Heart right ventricle (tissue), 16 donors: ENCODE measurements at regions not wholly inside any gene's neighbourhood (a gene's known extent, or its start where the extent isn't known, plus 50 kb on each side); places are given as distances from the start of the nearest gene placed in this dataset.

ENCODE experiments used
- ATAC-seq, 8 donors: fragments of 200-7000 bp; cut with Tn5 transposase; one replicate each; pipeline ENCODE4 v1.9.1; 2020; ENCODE audit warnings: mild to moderate bottlenecking in 8 of 8, moderate library complexity in 8 of 8, moderate number of reproducible peaks in 1 of 8
- DNase-seq, 2 donors: peaks; one replicate each; pipeline ENCODE4 v3.0.0-alpha.2; 2020
- H3K27ac ChIP-seq, 10 donors: fragments of 200-600 bp; sonication (generic) in 2 of 10; one replicate each; pipeline versions ENCODE4 v1.5.0 to v1.8.0; 2020 to 2022; ENCODE audit warnings: mild to moderate bottlenecking in 3 of 10
- H3K27me3 ChIP-seq, 7 donors: fragments of 200-600 bp; one replicate each; pipeline ENCODE4 v1.8.0; 2021 to 2022; ENCODE audit warnings: mild to moderate bottlenecking in 2 of 7
- H3K36me3 ChIP-seq, 9 donors: fragments of 200-600 bp; sonication (generic) in 1 of 9; one replicate each; pipeline versions ENCODE4 v1.5.0 to v1.8.0; 2020 to 2022; ENCODE audit warnings: mild to moderate bottlenecking in 2 of 9
- H3K4me1 ChIP-seq, 9 donors: fragments of 200-600 bp; sonication (generic) in 1 of 9; one replicate each; pipeline versions ENCODE4 v1.5.0 to v1.8.0; 2020 to 2022; ENCODE audit warnings: mild to moderate bottlenecking in 4 of 9
- H3K4me3 ChIP-seq, 10 donors: fragments of 200-600 bp; sonication (generic) in 2 of 10; one replicate each; pipeline versions ENCODE4 v1.5.0 to v1.8.0; 2020 to 2022; ENCODE audit warnings: mild to moderate bottlenecking in 7 of 10, moderate library complexity in 2 of 10
- H3K9me3 ChIP-seq, 11 donors: fragments of 200-600 bp in 10 of 11; sonication (generic) in 2 of 11; one replicate each; pipeline versions ENCODE4 v1.5.0 to v1.8.0; 2013 to 2022; ENCODE audit warnings: mild to moderate bottlenecking in 2 of 11, control low read depth in 1 of 11, moderate library complexity in 1 of 11
- WGBS, 2 donors: extraction: QIAGEN DNeasy Blood & Tissue Kit; methylation state at CpG; one replicate each; pipeline ENCODE4 v1.1.7; 2013; ENCODE audit warnings: inconsistent platforms in 1 of 2; 5-methylcytosine and 5-hydroxymethylcytosine counted together
- intact Hi-C, 10 donors: fragments of 100-400 bp; cut with DNase I; formaldehyde crosslinking; loops; one replicate each; pipeline versions ENCODE4 v1.11.1 to v1.14.2; 2022
- TF ChIP-seq, protein P1 (sequence below), 9 donors: fragments of 200-600 bp; sonication (generic) in 2 of 9; IDR thresholded peaks; one replicate each; pipeline versions ENCODE4 v1.5.0 to v1.8.0; 2021 to 2022; ENCODE audit warnings: antibody characterized with exemption in 9 of 9, mild to moderate bottlenecking in 5 of 9, moderate library complexity in 1 of 9
- donor health status: Arrhythmogenic right ventricular cardiomyopathy.
- donor health status: ischemic (EF 13 %, LVEDD 7.1; RV severe dilation, severe dysfunction).
- donor health status: healthy with polysubstance abuse.
- donor health status: DM: no; HTN: yes; CAD: no.
- donor health status: DM: no; HTN: no; CAD: no.
- donor health status: ischemic (EF 25% LVEDD 6.9; RV normal size, moderate dysfunction).
- donor health status: ischemic (EF 25% LVEDD 5.7; RV mildly dilated, moderate dysfunction).
- donor health status: healthy.
- donor health status: DM: yes; HTN: yes; CAD: no.
- donor health status: Ischemic cardiomyopathy.
- donor health status: ischemic (EF 35%, LVEDD 5.7; RV mildly dilated, moderate dysfunction).
- donor health status: nonischemic (EF 11% LVEDD 7.7; RV severe dilation, severe dysfunction).
- donor health status: DM: yes; HTN: yes; CAD: no.
- donor health status: PGD.
- donor health status: ischemic (EF 29% LVEDD 5.4; RV normal size, mild dysfunction).
- donor health status: nonischemic (EF 23%, LVEDD 6.1; RV moderate dilation, normal function).

DNA sequence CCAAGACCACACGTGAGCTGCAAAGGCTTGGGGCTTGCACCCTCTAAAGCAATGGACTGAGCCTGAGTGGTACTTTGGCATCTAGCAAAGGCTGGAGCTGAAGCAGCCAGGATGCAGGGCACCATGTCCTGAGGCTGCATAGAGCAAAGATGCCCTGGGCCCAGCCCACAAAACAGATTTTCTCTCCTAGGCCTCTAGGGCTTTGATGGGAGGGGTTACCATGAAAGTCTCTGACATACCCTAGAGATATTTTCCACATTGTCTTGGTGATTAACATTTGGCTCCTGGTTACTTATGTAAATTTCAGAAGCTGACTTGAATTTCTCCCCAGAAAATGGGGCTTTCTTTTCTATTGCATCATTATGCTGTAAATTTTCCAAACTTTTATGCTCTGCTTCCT lies 438.3 kb downstream of the SLC16A7 start:
- Histone ChIP-seq H3K4me1 (no peaks in the 10 kb centered on the region), H3K27me3 (no peaks in the 10 kb centered on the region), H3K36me3 (no peaks in the 10 kb centered on the region), H3K27ac (no peak overlapping the region), H3K9me3 (peaks cover 0 to 13% (median 0%) of the 10 kb centered on the region in 11 donors), H3K4me3 (no peak overlapping the region)
- no peak for DNase-seq
- intact Hi-C loops: no loop called here
- no peak for ATAC-seq
- whole genome bisulfite sequencing, 2 donors: 83% methylated on average over 1 of the region's 1 CpG
- TF ChIP-seq, protein P1, sequence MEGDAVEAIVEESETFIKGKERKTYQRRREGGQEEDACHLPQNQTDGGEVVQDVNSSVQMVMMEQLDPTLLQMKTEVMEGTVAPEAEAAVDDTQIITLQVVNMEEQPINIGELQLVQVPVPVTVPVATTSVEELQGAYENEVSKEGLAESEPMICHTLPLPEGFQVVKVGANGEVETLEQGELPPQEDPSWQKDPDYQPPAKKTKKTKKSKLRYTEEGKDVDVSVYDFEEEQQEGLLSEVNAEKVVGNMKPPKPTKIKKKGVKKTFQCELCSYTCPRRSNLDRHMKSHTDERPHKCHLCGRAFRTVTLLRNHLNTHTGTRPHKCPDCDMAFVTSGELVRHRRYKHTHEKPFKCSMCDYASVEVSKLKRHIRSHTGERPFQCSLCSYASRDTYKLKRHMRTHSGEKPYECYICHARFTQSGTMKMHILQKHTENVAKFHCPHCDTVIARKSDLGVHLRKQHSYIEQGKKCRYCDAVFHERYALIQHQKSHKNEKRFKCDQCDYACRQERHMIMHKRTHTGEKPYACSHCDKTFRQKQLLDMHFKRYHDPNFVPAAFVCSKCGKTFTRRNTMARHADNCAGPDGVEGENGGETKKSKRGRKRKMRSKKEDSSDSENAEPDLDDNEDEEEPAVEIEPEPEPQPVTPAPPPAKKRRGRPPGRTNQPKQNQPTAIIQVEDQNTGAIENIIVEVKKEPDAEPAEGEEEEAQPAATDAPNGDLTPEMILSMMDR (IDR thresholded peaks at IDR 0.05): no peak

GRCh38 chr12:60035835-60036234 lies 440.0 kb downstream of the SLC16A7 start:
- ATAC-seq: no peak
- Histone ChIP-seq H3K27ac (no peak overlapping the region), H3K36me3 (no peaks in the 10 kb centered on the region), H3K4me3 (no peak overlapping the region), H3K9me3 (peaks cover 0 to 13% (median 0%) of the 10 kb centered on the region in 11 donors), H3K4me1 (no peaks in the 10 kb centered on the region), H3K27me3 (no peaks in the 10 kb centered on the region)
- TF ChIP-seq, protein P1 (IDR thresholded peaks at IDR 0.05): no peak
- no peak for DNase-seq
- intact Hi-C loops: no loop called here

DNA sequence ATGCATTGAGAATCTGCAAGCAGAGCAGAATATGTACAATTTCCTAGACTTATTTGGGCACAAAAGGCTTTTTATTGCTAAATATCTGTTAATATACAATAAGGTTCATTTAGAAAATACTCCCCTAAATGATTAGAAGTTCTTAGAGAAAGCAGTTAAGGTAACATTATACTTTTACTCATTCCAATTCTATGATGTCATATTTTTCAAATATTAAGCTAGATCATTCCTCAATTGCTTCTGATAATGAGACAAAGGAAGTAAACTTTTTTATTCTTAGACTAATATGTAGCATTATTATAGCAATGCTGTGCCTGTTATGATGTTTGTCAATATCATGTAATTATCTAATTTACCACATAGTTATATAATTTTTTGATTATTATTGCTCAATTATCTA lies 447.0 kb downstream of the SLC16A7 start:
- Histone ChIP-seq H3K27me3 (no peaks in the 10 kb centered on the region), H3K9me3 (peaks cover 0 to 4% (median 0%) of the 10 kb centered on the region in 11 donors), H3K4me3 (no peak overlapping the region), H3K27ac (no peak overlapping the region), H3K4me1 (no peaks in the 10 kb centered on the region), H3K36me3 (no peaks in the 10 kb centered on the region)
- TF ChIP-seq, protein P1 (IDR thresholded peaks at IDR 0.05): no peak
- ATAC-seq: no peak
- intact Hi-C loops: no loop called here
- no peak for DNase-seq

DNA sequence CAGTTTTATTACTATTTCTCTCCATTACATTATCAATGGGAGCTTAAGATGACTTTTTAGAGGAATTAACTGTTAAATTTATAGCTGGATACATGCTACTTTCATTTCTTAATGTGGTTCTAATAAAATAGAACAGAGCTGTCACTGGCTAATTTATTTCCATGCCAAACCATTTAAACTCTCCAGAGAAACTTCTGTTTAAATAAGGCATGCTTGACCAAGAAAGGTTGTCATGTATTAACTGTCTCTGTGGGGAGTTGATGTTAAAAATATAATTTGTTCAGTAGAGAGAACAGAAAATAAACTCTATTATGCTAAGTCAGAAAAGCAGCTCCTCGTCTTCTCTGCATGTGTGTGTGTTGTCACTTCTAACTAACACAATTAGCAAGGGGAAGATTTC lies 447.4 kb downstream of the SLC16A7 start:
- ATAC-seq: no peak
- Histone ChIP-seq H3K4me1 (no peaks in the 10 kb centered on the region), H3K9me3 (peaks cover 0 to 6% (median 0%) of the 10 kb centered on the region in 11 donors), H3K27me3 (no peaks in the 10 kb centered on the region), H3K4me3 (no peak overlapping the region), H3K27ac (no peak overlapping the region), H3K36me3 (no peaks in the 10 kb centered on the region)
- WGBS, 2 donors: 55 to 71% methylated on average over 1 of the region's 1 CpG
- TF ChIP-seq, protein P1 (IDR thresholded peaks at IDR 0.05): no peak
- no peak for DNase-seq
- intact Hi-C loops: no loop called here

GRCh38 chr12:60052483-60052882 lies 456.7 kb downstream of the SLC16A7 start:
- Histone ChIP-seq H3K27me3 (no peaks in the 10 kb centered on the region), H3K4me3 (no peak overlapping the region), H3K36me3 (no peaks in the 10 kb centered on the region), H3K27ac (no peak overlapping the region), H3K4me1 (no peaks in the 10 kb centered on the region), H3K9me3 (peaks cover 0 to 6% (median 0%) of the 10 kb centered on the region in 11 donors)
- intact Hi-C loops: no loop called here
- WGBS, 2 donors: 83 to 89% methylated on average over 2 of the region's 2 CpGs
- TF ChIP-seq, protein P1 (IDR thresholded peaks at IDR 0.05): no peak
- ATAC-seq: no peak
- no peak for DNase-seq
